GM21528 (cell line): ENCODE measurements at regions not wholly inside any gene's neighbourhood (a gene's known extent, or its start where the extent isn't known, plus 50 kb on each side); places are given as distances from the start of the nearest gene placed in this dataset.
A peak's percentile ranks its signal among the peaks of the same experiment; 100 is the strongest.

ENCODE experiments used
- ATAC-seq: cut with Tn5 transposase; IDR thresholded peaks from one replicate; pipeline ENCODE4 v1.9.1; 2021; ENCODE audit warnings: mild to moderate bottlenecking, moderate library complexity; ENCODE audit not compliant: unreplicated experiment, low FRiP score

DNA sequence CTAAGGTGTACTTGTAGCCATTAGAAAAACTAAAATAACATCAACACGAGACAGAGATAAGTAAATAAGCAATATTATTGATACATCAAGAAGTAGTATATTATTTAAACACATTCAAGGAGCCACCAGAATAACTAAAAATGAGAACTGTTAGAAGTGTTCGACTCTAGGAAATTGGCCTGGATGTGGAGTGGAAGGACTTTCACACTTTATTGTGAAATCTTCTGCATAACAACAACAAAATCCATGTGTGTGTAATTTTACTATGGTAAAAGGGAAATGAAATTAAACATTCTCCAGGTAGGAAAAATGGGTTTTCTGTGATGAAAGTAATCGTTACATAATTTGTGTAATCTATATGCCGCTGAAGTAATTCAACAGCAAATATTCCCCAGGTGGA is 96.3 kb upstream of the RNF152 start:
- ATAC-seq: no peak

DNA sequence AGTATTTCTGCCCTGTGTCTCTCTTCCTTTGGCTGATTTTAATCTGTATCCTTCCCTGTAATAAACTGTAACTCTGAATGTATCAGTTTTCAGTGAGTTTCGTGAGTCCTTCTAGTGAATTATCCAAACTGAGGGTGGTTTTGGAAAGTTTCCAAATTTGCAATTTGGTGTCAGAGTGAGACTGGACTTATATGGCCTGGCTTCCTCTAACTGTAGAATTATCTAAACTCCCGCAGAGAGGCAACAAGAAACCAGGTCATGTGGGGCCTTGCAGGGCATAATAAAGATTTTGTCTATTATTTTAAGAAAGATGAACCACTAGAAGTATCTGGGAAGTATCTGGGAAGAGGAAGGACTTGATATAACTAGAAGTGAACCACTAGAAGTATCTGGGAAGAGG is 95.3 kb upstream of the RNF152 start:
- no peak for ATAC-seq

- ATAC-seq: no peak
Observed at GRCh38 chr18:61985681-61986080, 92.9 kb upstream of the RNF152 start.

DNA sequence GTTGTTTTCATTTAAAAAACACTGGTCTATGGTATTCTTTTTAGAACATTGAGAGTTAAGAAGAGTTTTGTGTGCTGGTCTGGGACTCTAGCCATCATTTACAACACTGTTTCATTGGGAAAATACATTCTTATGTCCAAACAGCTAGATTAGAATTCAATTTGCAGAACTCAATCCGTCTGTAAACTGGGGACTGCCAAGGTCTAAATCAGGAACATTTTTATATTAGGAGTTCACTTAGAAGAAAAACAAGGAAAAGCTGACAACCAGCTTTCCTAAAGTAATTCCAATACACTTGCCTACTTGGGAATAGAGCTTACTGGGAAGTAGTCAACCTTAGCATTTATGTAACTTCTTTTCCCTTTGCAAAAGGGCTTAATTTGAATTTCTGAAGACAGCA is 91.5 kb upstream of the RNF152 start:
- ATAC-seq: no peak

DNA sequence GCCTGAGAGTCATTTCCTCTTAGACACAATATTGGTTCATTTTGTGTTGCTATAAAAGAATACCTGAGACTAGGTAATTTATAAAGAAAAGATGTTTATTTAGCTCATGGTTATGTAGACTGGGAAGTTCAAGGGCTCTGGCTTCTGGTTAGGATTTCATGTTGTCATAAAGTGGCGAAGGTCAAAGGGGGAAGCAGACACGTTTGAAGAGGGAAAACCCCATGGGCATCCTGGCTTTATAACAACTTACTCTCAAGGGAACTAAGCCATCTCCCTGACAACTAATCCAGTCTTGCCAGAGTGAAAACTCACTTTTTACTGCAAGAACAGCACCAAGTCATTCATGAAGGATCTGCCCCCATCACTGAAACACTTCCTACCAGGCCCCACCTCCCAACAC is 89.7 kb upstream of the RNF152 start:
- no peak for ATAC-seq

GRCh38 chr18:61980355-61980754 is 87.5 kb upstream of the RNF152 start:
- no peak for ATAC-seq

DNA sequence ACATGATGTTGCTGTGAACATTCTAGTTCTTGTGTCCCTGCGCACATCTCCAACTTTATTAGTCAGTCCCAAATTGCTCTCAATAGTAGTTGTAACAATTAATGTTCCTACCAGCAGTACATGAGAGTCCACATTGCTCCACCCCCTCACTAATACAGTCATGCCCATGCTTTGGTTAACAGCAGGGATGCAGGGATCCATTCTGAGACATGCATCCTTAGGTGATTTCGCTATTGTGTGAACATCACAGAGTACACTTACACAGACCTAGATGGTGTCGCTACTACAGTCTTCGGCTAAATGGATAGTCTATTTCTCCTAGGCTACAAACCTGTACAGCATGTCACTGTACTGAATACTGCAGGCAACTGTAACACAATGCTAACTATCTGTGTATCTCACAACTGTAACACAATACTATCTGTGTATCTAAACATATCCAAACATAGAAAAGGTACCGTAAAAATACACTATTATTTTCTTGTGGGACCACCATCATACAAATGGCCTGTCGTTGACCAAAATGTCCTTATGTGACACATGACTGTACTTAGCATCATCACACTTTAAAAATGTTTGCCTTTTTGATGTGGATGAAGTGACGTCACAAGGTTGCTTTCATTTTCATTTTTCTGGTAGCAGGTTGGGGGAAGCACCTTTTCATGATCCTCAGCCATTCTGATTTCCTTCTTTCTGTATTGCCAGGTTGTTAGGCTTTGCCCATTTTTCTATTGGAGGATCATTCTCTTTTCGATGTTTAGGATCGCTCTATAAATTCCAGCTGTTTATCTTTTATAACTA is 82.9 kb upstream of the RNF152 start:
- ATAC-seq: no peak

DNA sequence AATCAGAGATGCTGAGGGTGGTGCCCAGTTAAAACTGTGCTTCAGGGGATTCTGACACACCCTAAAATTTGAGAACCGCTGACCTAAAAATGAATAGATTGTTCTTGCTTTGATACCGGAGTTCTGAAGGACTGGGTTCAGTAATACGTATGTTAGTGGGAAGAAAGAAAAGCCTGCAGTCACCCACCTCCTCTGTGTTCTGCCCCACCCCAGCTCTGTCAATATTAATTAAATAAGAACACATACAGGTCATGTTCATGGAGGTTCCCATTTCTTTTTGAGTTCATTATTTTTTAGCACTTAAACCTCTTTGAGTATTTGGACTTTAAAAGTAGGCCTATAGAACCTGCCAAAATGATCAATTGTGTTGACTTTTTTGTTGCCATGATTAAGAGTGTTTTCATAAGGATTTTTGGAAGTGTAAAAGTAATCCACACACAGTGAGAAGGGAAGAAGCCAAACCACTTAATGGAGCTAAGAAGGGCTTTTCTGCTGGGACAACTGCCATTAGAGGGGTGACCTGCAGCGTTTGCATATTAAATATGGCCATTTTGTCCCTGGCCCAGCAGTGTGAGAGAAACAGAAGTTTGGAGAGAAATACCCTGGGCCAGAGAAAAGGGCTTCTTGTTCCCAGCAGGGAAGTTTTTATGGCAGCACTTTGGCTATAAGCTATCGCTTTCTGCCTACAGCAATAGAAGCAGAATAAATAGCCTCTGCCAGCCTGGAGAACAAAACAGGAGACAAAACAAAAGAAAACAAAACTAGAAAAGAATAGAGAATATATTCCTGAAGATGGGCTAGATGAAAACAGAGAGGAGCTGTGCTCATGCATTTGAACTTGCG is 80.7 kb upstream of the RNF152 start:
- ATAC-seq: no peak

- ATAC-seq: peak; percentile 85
Observed at GRCh38 chr18:61972389-61973264, 79.8 kb upstream of the RNF152 start.

DNA sequence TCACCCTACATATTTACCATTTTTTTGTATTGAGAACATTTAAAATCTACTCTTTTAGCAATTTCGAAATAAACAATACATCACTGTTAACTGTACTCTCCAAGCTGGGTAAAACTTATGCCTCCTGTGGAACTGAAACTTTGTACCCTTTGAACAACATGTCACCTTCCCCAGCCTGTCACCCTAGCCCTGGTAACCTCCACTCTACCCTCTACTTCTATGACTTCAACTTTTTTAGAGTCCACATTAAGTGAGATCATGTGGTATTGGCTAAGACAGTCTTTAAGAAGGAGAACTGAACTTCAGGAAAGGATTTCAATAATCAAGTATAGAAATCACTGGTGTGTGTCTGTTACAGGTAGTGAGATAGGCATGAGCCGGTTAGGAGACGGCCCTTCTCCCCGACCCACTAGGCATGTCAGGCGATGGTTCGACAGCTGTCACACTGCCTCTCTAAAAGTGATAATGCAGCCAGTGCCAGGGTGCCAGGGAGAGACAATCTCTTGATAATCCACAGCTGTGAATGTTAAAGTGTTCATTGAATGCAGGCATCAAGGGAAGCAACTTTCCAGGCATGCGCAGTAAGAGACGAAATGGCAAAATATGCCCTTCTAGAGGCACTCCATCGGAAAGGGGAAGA is 74.6 kb upstream of the RNF152 start:
- no peak for ATAC-seq

DNA sequence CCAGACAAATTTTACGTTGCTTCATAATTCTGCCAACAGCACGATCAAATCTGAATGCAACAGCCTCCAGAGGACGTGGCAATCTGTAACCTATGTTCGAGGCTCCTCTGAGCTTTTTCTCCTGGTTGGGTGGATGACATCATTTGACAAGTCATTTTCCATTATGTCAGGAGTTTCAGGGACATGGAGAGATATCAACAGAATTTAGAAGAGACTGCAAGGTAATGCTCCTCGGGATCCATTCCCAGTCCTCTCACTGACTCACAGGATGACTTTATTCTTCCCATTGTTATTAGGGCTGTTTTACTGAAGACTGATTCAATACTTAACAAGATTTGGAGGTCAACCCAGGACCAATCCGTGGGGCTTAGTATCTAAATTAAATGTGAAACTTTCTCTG is 72.5 kb upstream of the RNF152 start:
- no peak for ATAC-seq

GRCh38 chr18:61964616-61965015 is 71.8 kb upstream of the RNF152 start:
- no peak for ATAC-seq

DNA sequence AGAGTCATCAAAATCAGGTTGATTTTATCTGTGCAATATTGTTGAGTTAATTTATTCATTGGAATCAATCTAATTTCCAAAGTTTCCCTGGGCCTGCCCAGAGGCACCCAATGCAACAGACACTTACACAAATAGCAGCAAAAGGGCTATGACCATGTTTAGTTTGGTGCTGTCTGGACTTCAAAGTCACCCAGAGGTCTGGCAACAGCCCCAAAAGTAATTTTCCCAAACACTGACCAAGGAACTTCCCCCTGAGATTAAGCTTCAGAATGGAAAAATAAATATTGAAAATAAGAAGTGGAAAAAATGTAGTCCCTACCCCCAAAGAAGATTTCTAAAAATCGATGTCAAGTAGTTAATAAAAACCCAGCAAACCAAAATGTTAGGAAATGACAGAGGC is 70.9 kb upstream of the RNF152 start:
- ATAC-seq: no peak

GRCh38 chr18:61957801-61958516 is 65.2 kb upstream of the RNF152 start:
- ATAC-seq: no peak

DNA sequence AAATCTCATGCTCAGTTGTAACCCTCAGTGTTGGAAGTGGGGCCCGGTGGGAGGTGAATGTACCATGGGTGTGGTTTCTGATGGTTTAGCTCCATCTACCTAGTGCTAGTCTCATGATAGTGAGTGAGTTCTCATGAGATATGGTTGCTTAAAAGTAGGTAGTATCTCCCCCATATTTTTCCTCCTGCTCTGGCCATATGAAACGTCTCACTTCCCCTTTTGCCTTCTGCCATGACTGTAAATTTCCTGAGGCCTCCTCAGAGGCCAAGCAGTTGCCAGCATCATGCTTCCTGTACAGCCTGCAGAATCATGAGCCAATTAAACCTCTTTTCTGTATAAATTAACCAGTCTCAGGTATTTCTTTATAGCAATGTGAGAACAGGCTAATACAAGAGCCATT is 62.8 kb upstream of the RNF152 start:
- peak; percentile 40 for ATAC-seq

DNA sequence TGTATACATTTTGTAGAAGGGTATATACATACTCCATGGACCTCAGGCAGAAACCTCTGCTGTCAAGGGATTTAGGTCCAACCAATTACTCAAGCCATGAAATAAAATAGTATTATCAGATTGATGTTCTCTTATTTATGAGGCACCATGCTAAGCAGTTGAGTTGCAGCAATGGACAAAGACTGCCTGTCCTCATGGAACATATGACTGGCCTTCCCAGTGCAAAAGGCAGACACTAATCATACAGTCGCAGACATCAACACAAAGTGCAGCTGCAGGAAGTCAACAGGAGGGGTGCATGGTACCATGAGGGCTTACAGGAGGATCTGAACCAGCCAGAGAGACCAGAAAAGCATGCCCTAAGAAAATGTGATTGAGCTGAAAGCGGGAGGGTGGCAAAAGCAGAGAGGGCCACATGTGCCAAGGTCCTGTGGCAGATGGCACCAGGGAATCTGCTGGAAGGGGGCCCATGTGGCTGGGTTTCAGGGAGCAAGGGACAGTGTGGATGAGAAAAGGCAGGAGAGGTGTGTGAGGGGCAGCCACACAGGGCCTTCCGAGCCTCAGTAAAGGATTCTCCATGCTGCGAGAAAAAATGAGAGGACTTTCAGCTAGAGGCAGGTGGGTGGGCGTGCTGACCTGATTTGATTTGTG is 61.4 kb upstream of the RNF152 start:
- no peak for ATAC-seq

DNA sequence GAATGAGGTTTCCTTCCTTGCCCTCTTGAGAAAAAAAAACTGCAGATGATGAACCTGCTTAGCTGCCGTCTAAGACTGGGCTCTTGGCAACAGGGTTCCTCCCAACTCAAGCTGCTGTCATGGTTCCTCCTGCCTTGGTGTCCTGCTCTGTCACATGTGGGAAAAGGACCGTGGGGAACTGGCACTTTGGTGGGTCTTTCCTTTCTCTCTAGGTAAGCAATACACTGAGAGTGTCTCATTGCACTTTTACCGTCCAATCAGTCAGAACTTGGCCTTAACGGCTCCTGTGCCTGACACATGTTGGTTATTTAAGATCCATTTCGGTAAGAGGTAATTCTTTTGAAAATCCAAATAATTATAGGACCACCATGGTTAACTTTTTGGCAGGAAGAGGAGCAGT is 60.8 kb upstream of the RNF152 start:
- ATAC-seq: no peak

DNA sequence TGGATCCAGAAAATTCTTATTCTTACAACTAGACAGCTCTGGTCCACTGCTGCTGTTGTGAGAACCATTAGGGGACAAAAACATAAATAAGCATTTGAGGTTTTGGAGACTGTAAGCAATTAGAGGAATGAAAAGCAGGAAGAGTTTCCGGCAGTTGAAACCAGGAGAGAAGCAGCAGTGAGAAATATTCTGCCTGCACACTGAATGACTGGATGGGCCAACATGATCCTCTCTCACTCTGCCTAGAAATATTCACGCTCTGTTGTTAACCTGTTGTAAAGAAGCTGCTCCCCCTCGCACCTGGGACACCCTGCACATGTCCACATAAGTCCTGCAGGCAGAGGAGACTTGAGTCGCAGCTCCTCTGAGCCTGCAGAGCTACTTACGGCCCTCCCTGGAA is 60.4 kb upstream of the RNF152 start:
- no peak for ATAC-seq

GRCh38 chr18:61951396-61951795 is 58.6 kb upstream of the RNF152 start:
- ATAC-seq: no peak
